Osteocyte (in vitro differentiated cells): ENCODE measurements at regions not wholly inside any gene's neighbourhood (a gene's known extent, or its start where the extent isn't known, plus 50 kb on each side); places are given as distances from the start of the nearest gene placed in this dataset.
A peak's percentile ranks its signal among the peaks of the same experiment; 100 is the strongest.

Source experiments
- DNase-seq: peaks from one replicate; pipeline ENCODE4 v3.0.0; 2021; ENCODE audit warnings: mixed read lengths; ENCODE audit not compliant: unreplicated experiment; ENCODE audit errors: extremely low spot score
- H3K27ac Mint-ChIP-seq: one replicate; pipeline ENCODE4 v1.8.0; 2021; ENCODE audit warnings: mild to moderate bottlenecking, mixed read lengths; ENCODE audit not compliant: unreplicated experiment
- H3K27me3 Mint-ChIP-seq: one replicate; pipeline ENCODE4 v1.8.0; 2021; ENCODE audit warnings: mixed read lengths; ENCODE audit not compliant: unreplicated experiment
- H3K36me3 Mint-ChIP-seq: one replicate; pipeline ENCODE4 v1.8.0; 2021; ENCODE audit warnings: mixed read lengths; ENCODE audit not compliant: unreplicated experiment
- H3K4me1 Mint-ChIP-seq: one replicate; pipeline ENCODE4 v1.8.0; 2021; ENCODE audit warnings: mixed read lengths; ENCODE audit not compliant: unreplicated experiment
- H3K4me3 Mint-ChIP-seq: one replicate; pipeline ENCODE4 v1.8.0; 2021; ENCODE audit warnings: mild to moderate bottlenecking, moderate library complexity, mixed read lengths; ENCODE audit not compliant: unreplicated experiment
- H3K9me3 Mint-ChIP-seq: one replicate; pipeline ENCODE4 v1.8.0; 2021; ENCODE audit warnings: mixed read lengths; ENCODE audit not compliant: unreplicated experiment
- CTCF ChIP-seq: fragments of 200-600 bp; sonication (generic); IDR thresholded peaks from 2 replicates; pipeline ENCODE4 v1.5.0; 2021; ENCODE audit warnings: antibody characterized with exemption, mild to moderate bottlenecking, moderate library complexity

GRCh38 chr13:33450956-33451709 is 165.6 kb upstream of the STARD13 start:
- H3K27me3 Mint-ChIP-seq, result no peaks in the 10 kb centered on the region
- DNase-seq, result no peak
- H3K27ac Mint-ChIP-seq, result no peak overlapping the region
- H3K4me1 Mint-ChIP-seq, result peaks cover 26% of the 10 kb centered on the region
- H3K9me3 Mint-ChIP-seq, result peaks cover 8% of the 10 kb centered on the region
- peaks cover 3% of the 10 kb centered on the region for H3K36me3 Mint-ChIP-seq
- no peak overlapping the region for H3K4me3 Mint-ChIP-seq
- TF ChIP-seq CTCF, result no peak

- peaks cover 14% of the 10 kb centered on the region for H3K9me3 Mint-ChIP-seq
- DNase-seq, result no peak
- no peak for TF ChIP-seq CTCF
- peaks cover 25% of the 10 kb centered on the region for H3K4me1 Mint-ChIP-seq
- peaks cover 3% of the 10 kb centered on the region for H3K36me3 Mint-ChIP-seq
- no peaks in the 10 kb centered on the region for H3K27me3 Mint-ChIP-seq
- H3K27ac Mint-ChIP-seq, result no peak overlapping the region
- no peak overlapping the region for H3K4me3 Mint-ChIP-seq
Measured at GRCh38 chr13:33452873-33453517, 167.4 kb upstream of the STARD13 start.

GRCh38 chr13:33453936-33454335 is 168.4 kb upstream of the STARD13 start:
- Mint-ChIP-seq H3K9me3 (peaks cover 10% of the 10 kb centered on the region), H3K4me1 (peaks cover 25% of the 10 kb centered on the region), H3K27me3 (no peaks in the 10 kb centered on the region), H3K4me3 (no peak overlapping the region), H3K36me3 (peaks cover 2% of the 10 kb centered on the region), H3K27ac (no peak overlapping the region)
- TF ChIP-seq CTCF, result no peak
- no peak for DNase-seq

- no peak for TF ChIP-seq CTCF
- peaks cover 25% of the 10 kb centered on the region for H3K4me1 Mint-ChIP-seq
- H3K9me3 Mint-ChIP-seq, result peaks cover 14% of the 10 kb centered on the region
- no peaks in the 10 kb centered on the region for H3K27me3 Mint-ChIP-seq
- peaks cover 5% of the 10 kb centered on the region for H3K36me3 Mint-ChIP-seq
- no peak overlapping the region for H3K4me3 Mint-ChIP-seq
- DNase-seq, result no peak
- H3K27ac Mint-ChIP-seq, result peak overlapping the region; percentile 53
Measured at GRCh38 chr13:33454844-33455705, 169.5 kb upstream of the STARD13 start.

- Mint-ChIP-seq H3K4me1 (peaks cover 4% of the 10 kb centered on the region), H3K27me3 (no peaks in the 10 kb centered on the region), H3K4me3 (no peak overlapping the region), H3K9me3 (peaks cover 20% of the 10 kb centered on the region), H3K36me3 (peaks cover 9% of the 10 kb centered on the region), H3K27ac (no peak overlapping the region)
- TF ChIP-seq CTCF, result no peak
- no peak for DNase-seq
Measured at GRCh38 chr13:33459702-33460101, 174.1 kb upstream of the STARD13 start.
